Astrocyte (in vitro differentiated cells and primary cell): ENCODE measurements at regions not wholly inside any gene's neighbourhood (a gene's known extent, or its start where the extent isn't known, plus 50 kb on each side); places are given as distances from the start of the nearest gene placed in this dataset.

Source experiments
- DNase-seq: peaks from one replicate; pipeline ENCODE4 v3.0.0-alpha.2; 2010; ENCODE audit warnings: low read depth
- FAIRE-seq: peaks from 2 replicates; lab custom pipeline; 2011; peaks lifted over from hg19 to GRCh38; lab: Jason Lieb, UNC
- H2AFZ ChIP-seq: 2 replicates; pipeline ENCODE4 v1.6.0; 2012; ENCODE audit warnings: low read depth, low read length, inconsistent platforms
- H3K27ac ChIP-seq: 2 replicates; pipeline ENCODE4 v1.5.1; 2011; ENCODE audit warnings: low read depth, low read length, inconsistent platforms
- H3K27me3 ChIP-seq: 2 replicates; pipeline ENCODE4 v1.6.0; 2011; ENCODE audit warnings: low read length, inconsistent platforms; ENCODE audit not compliant: insufficient read depth
- H3K36me3 ChIP-seq: 2 replicates; pipeline ENCODE4 v1.5.1; 2011; ENCODE audit warnings: low read length, inconsistent platforms; ENCODE audit not compliant: insufficient read depth
- H3K4me1 ChIP-seq: 2 replicates; pipeline ENCODE4 v1.5.1; 2011; ENCODE audit warnings: low read length, inconsistent platforms; ENCODE audit not compliant: insufficient read depth
- H3K4me2 ChIP-seq: 2 replicates; pipeline ENCODE4 v1.6.0; 2012; ENCODE audit warnings: low read length, inconsistent platforms
- H3K4me3 ChIP-seq: 2 replicates; pipeline ENCODE4 v1.5.1; 2011; ENCODE audit warnings: low read depth, mild to moderate bottlenecking, low read length, inconsistent platforms; ENCODE audit not compliant: insufficient read depth
- H3K79me2 ChIP-seq: 2 replicates; pipeline ENCODE4 v1.6.0; 2012; ENCODE audit warnings: mild to moderate bottlenecking, low read length, inconsistent platforms; ENCODE audit not compliant: insufficient read depth
- H3K9ac ChIP-seq: 2 replicates; pipeline ENCODE4 v1.6.0; 2012; ENCODE audit warnings: mild to moderate bottlenecking, low read length, inconsistent platforms
- H3K9me3 ChIP-seq: 2 replicates; pipeline ENCODE4 v1.5.1; 2012; ENCODE audit warnings: low read depth, mild to moderate bottlenecking, low read length, inconsistent platforms; ENCODE audit not compliant: insufficient read depth
- H4K20me1 ChIP-seq: 2 replicates; pipeline ENCODE4 v1.6.0; 2012; ENCODE audit warnings: low read length, inconsistent platforms; ENCODE audit not compliant: insufficient read depth
- H3K27ac Mint-ChIP-seq: one replicate; pipeline ENCODE4 v1.8.0; 2021; ENCODE audit warnings: mild to moderate bottlenecking, mixed read lengths; ENCODE audit not compliant: unreplicated experiment
- H3K27me3 Mint-ChIP-seq: one replicate; pipeline ENCODE4 v1.8.0; 2021; ENCODE audit warnings: low read depth, mixed read lengths; ENCODE audit not compliant: unreplicated experiment
- H3K36me3 Mint-ChIP-seq: one replicate; pipeline ENCODE4 v1.8.0; 2021; ENCODE audit warnings: low read depth, mixed read lengths; ENCODE audit not compliant: unreplicated experiment
- H3K4me1 Mint-ChIP-seq: one replicate; pipeline ENCODE4 v1.8.0; 2021; ENCODE audit warnings: low read depth, mixed read lengths; ENCODE audit not compliant: unreplicated experiment
- H3K4me3 Mint-ChIP-seq: one replicate; pipeline ENCODE4 v1.8.0; 2021; ENCODE audit warnings: mild to moderate bottlenecking, moderate library complexity, mixed read lengths; ENCODE audit not compliant: unreplicated experiment
- H3K9me3 Mint-ChIP-seq: one replicate; pipeline ENCODE4 v1.8.0; 2021; ENCODE audit warnings: mild to moderate bottlenecking, mixed read lengths; ENCODE audit not compliant: unreplicated experiment
- EZH2 ChIP-seq: IDR thresholded peaks from 2 replicates; pipeline ENCODE4 v1.6.1; 2012; ENCODE audit warnings: mild to moderate bottlenecking, low read length, inconsistent platforms; ENCODE audit not compliant: insufficient read depth
- TF ChIP-seq, protein P1 (sequence below): IDR thresholded peaks from 2 replicates; pipeline ENCODE4 v1.5.1; 2011; ENCODE audit warnings: low read depth, mild to moderate bottlenecking, inconsistent platforms, low read length, moderate library complexity; ENCODE audit not compliant: insufficient read depth

DNA sequence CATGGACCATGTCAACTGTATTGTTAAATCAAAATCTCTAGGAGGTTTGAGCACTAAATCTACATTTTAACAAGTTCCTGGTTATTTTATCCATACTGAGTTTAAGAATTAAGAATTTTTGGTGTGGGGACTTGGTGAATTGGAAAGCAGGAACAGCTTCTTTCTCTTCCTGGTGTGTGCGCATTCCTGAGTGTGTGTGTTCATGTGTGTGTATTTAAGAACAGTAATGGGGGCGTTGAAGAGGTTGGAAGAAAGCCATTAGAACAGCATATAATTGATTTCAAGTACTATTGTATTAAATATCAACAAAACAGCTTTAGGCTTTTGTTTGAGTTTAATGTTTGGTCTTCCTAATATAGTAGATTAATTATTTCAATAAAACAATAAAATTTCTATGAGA lies 801.3 kb upstream of the ID2 start:
- H3K9me3 ChIP-seq: no peaks in the 10 kb centered on the region
- DNase-seq (peak; percentile 36), FAIRE-seq (no peak)
- Mint-ChIP-seq H3K4me1 (peaks cover 24% of the 10 kb centered on the region), H3K9me3 (no peaks in the 10 kb centered on the region), H3K27ac (peak overlapping the region; percentile 35), H3K4me3 (no peak overlapping the region), H3K36me3 (no peaks in the 10 kb centered on the region), H3K27me3 (peaks cover 21% of the 10 kb centered on the region)
- H3K79me2 ChIP-seq: no peaks in the 10 kb centered on the region
- no peak for TF ChIP-seq EZH2
- TF ChIP-seq, protein P1, sequence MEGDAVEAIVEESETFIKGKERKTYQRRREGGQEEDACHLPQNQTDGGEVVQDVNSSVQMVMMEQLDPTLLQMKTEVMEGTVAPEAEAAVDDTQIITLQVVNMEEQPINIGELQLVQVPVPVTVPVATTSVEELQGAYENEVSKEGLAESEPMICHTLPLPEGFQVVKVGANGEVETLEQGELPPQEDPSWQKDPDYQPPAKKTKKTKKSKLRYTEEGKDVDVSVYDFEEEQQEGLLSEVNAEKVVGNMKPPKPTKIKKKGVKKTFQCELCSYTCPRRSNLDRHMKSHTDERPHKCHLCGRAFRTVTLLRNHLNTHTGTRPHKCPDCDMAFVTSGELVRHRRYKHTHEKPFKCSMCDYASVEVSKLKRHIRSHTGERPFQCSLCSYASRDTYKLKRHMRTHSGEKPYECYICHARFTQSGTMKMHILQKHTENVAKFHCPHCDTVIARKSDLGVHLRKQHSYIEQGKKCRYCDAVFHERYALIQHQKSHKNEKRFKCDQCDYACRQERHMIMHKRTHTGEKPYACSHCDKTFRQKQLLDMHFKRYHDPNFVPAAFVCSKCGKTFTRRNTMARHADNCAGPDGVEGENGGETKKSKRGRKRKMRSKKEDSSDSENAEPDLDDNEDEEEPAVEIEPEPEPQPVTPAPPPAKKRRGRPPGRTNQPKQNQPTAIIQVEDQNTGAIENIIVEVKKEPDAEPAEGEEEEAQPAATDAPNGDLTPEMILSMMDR: no peak
- H3K9ac ChIP-seq: no peak overlapping the region
- H3K4me1 ChIP-seq: peaks cover 11% of the 10 kb centered on the region
- no peak overlapping the region for H2AFZ ChIP-seq
- no peaks in the 10 kb centered on the region for H4K20me1 ChIP-seq
- no peak overlapping the region for H3K27ac ChIP-seq
- no peak overlapping the region for H3K4me2 ChIP-seq
- H3K27me3 ChIP-seq: no peaks in the 10 kb centered on the region
- no peaks in the 10 kb centered on the region for H3K36me3 ChIP-seq
- H3K4me3 ChIP-seq: no peak overlapping the region

- peaks cover 24% of the 10 kb centered on the region for H3K4me1 Mint-ChIP-seq
- peak overlapping the region; percentile 76 for H3K27ac Mint-ChIP-seq
- H3K9me3 ChIP-seq: no peaks in the 10 kb centered on the region
- FAIRE-seq: peak; percentile 62
- no peaks in the 10 kb centered on the region for H3K36me3 ChIP-seq
- H3K4me3 ChIP-seq: no peak overlapping the region
- no peaks in the 10 kb centered on the region for H3K27me3 ChIP-seq
- no peaks in the 10 kb centered on the region for H3K9me3 Mint-ChIP-seq
- H3K36me3 Mint-ChIP-seq: no peaks in the 10 kb centered on the region
- peak overlapping the region; percentile 11 for H3K4me3 Mint-ChIP-seq
- H2AFZ ChIP-seq: no peak overlapping the region
- H3K4me2 ChIP-seq: peak overlapping the region; percentile 26
- TF ChIP-seq, protein P1: no peak
- TF ChIP-seq EZH2: no peak
- no peaks in the 10 kb centered on the region for H4K20me1 ChIP-seq
- peaks cover 11% of the 10 kb centered on the region for H3K4me1 ChIP-seq
- H3K27ac ChIP-seq: no peak overlapping the region
- H3K79me2 ChIP-seq: no peaks in the 10 kb centered on the region
- no peak overlapping the region for H3K9ac ChIP-seq
- DNase-seq: peak; percentile 56
- H3K27me3 Mint-ChIP-seq: peaks cover 21% of the 10 kb centered on the region
Observed at GRCh38 chr2:7881063-7881462, 800.8 kb upstream of the ID2 start.

- DNase-seq (no peak), FAIRE-seq (no peak)
- Histone ChIP-seq H4K20me1 (no peaks in the 10 kb centered on the region), H3K27me3 (no peaks in the 10 kb centered on the region), H2AFZ (no peak overlapping the region), H3K27ac (no peak overlapping the region), H3K4me3 (no peak overlapping the region), H3K36me3 (no peaks in the 10 kb centered on the region), H3K4me1 (peaks cover 11% of the 10 kb centered on the region), H3K9ac (no peak overlapping the region), H3K4me2 (peak overlapping the region; percentile 26), H3K79me2 (no peaks in the 10 kb centered on the region), H3K9me3 (no peaks in the 10 kb centered on the region)
- Mint-ChIP-seq H3K27ac (peak overlapping the region; percentile 76), H3K4me1 (peaks cover 24% of the 10 kb centered on the region), H3K27me3 (peaks cover 19% of the 10 kb centered on the region), H3K4me3 (no peak overlapping the region), H3K36me3 (no peaks in the 10 kb centered on the region), H3K9me3 (no peaks in the 10 kb centered on the region)
- no peak for TF ChIP-seq EZH2
- TF ChIP-seq, protein P1: no peak
Observed at GRCh38 chr2:7881466-7881865, 800.4 kb upstream of the ID2 start.
